LoVo (cell line): ENCODE measurements at regions not wholly inside any gene's neighbourhood (a gene's known extent, or its start where the extent isn't known, plus 50 kb on each side); places are given as distances from the start of the nearest gene placed in this dataset.
A peak's percentile ranks its signal among the peaks of the same experiment; 100 is the strongest.

ENCODE experiments used
- DNase-seq: peaks from one replicate; pipeline ENCODE4 v3.0.0-alpha.2; 2016; ENCODE audit warnings: low spot score

DNA sequence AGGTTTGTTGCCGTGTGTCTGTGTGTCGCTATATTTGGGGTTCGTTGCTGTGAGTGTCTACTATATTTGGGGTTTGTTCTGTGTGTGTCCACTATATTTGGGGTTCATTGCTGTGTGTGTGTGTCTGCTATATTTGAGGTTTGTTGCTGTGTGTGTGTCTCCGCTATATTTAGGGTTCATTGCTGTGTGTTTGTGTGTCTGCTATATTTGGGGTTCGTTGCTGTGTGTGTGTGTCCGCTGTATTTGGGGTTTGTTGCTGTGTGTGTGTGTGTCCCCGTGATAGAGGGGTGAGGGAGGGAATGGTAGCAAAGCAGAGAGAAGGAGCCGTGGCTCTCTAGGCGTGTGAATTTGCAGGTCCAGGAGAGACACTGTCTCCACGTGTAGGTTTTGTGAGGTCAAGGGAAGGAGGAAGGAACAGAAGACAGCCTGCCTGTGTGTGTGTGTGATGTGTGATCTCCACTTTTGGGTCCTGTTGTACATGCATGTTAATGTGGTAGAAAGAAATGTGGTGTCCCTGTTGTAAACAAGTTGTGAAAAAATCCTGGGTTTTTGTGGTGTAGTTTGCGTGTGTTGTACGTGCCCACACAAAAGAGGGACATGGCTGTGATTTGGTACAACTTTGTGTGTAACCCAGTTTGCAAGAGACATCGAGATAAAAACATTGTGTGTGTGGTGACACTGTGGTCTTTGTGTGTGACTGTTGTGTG is 56.3 kb upstream of the ECE1 start:
- no peak for DNase-seq

DNA sequence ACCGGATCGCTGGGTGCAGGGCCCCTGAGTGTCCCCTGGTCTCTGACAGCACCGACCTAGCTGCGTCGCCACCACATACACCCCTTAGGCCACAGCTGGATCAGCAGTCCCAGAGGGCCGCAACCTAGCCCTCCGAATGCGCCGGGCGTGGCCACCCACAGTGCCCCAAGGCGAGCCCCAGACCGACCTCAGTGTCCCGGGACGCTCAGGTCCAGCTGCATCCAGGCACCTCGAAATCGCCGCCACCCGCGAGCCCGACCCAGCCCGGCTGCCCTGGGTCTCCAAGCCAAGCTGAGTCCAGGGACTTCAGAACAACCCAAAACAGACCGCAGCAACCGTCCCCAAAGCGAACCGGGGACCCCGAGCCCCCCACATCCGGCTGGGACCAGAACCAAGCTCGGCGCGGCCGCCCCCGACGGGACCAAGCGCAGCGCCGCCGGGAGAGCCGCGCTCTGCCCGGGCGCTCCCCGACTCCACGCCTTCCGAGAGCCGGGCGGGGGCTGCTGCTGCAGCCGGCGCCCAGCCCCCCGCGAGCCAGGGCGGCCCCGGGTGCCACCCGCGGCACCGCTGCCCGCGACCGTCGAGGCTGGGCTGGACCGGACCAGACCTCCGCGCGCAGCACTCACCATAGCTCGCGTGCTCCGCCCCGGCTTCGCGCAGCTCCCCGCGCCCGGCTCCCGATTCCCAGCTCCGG is 54.6 kb upstream of the ECE1 start:
- DNase-seq: no peak

DNA sequence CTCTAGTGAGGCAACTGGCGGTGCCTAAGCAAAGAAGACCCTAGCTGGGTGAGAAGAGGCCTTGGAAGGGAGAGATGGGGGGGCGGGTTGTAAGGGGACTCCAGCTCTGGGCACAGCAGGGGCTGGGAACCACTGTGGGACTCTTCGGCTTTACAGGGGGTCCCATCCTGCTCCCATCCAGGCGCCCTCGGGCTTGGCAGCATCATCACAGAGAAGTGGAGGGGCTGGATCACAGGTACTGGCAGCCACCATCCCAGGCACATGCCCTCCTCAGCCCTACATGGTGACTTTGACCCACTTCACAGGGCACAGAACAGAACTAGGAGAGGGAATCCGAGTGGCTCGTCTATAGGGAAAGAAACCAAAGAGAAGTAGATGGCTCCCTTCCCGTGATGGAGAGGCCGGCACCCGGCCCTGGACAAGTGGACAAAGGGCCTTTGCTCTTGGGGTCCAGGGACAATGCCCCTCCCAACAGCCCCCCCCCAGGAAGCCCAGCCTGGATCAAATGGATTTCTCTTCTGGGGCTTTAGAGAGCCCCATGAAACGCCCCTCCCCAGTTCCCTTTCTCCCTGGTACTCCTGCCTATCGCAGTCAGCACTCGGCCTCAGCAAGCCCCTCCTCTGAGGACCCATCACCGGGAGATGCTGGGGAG is 54.0 kb upstream of the ECE1 start:
- DNase-seq: no peak

DNA sequence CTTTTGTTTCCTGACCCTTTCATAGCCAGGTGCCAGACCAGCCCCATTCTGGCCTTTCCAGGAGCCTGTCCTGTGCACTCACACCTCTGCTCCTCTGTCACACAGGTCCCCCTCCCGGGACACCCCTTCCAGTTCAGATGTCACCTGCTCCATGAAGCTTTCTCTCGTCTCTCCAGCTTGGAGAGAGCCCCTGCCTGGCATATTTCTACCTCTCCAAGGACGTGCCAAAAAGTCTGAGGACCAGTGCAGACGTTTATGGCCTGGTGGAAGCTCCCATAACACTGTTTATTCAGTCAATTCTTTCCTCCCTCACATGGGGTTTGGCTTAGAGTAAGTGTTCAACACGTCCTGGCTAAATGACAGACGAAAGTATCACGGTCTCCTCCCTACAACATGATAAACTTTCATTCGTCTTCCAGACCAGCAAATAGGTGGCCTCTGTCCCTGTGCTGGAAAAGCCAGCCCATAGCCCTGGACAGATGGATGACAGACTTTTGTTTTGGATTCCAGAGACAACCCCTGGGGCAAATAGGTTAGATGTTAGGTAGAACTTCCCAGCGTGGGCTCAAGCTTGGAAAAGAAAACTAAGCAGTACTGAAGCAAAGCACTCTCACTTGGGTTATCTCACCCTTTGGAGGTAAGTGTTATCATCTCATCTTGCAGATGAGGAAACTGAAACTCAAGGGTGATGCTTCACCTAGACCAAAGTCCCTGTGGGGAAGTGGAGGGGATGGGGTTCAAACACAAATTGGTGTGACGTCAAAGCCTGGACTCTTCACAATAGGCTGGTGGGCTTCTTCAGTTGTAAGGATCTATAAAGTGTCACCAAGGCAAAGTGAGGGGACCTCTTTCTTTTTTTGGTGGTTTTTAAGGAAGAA is 52.9 kb upstream of the ECE1 start:
- no peak for DNase-seq

DNA sequence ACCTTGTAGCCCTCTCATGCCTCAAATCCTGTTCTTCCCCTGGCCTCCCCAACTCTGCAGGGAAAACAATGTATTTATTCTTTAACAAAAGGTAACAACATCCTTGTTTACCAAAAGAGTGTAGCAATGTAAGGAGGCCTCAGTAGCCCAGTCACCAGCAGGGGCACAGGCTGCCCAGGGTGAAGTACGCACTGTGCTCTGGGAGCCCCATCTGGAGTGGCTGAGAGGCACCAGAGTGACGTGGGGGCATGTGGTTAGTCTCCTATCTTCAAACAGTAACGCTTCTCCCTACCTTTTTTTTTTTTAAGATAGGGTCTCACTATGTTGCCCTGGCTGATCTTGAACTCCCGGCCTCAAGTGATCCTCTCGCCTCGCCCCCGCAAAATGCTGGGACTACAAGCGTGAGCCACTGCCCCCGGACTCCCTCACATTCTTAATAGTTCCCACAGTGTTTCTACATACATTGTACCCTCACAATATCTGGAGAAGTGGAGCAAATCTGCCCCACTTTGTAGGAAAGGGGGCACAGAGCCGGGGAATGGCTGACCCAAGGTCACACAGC is 51.3 kb upstream of the ECE1 start:
- DNase-seq: no peak

DNA sequence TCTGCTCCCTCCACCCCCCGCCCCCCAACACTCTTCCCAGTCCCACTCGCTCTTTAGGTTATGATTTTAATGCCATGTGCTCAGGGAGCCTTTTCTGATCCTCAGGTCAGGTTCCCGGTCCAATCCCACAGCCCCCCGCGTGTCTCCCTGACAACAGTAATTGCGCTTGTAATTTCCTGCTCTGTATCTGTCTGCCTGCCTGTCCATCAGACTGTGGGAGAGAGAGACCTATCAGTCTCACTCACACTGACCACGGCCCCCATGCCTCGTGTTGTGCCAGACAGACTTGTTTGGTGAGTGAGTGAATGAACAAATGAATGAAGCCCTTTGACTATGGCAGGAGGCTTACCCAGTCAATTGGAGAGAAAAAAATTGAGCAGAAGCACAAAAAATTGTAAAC is 50.8 kb upstream of the ECE1 start:
- no peak for DNase-seq

DNA sequence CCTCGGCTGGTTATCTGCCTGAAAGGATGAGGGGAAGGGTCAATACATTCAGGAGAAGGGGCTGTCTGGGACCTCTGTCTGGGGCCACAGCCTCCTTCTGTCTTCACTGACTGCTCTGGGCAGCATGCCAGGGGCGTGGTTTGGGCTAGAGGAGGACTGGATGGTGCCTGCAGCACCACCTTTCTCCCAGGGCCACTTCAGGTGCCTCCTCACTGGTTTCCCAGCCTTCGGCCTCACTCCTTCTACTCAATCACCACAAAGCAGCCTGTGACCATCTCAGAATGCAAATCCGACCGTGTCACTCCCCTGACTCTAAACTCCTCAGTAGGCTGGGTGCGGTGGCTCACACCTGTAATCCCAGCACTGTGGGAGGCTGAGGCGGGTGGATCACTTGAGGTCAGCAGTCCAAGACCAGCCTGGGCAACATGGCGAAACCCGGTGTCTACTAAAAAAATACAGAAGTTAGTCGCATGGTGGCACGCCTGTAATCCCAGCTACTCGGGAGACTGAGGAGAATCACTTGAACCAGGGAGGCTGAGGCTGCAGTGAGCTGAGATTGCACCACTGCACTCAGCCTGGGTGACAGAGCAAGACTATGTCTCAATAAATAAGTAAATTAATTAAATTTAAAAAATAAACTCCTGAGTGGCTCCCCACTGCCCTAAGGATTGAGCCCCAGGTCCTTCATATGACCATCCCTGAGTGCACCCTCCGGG is 50.1 kb upstream of the ECE1 start:
- peak; percentile 14 for DNase-seq
